ENCODE measurements at regions not wholly inside any gene's neighbourhood (a gene's known extent, or its start where the extent isn't known, plus 50 kb on each side); places are given as distances from the start of the nearest gene placed in this dataset.

GRCh38 chr10:109126016-109126415 is 797.3 kb downstream of the XPNPEP1 start:
- Histone ChIP-seq H3K4me3 (ENCODE audit: insufficient read depth, low read depth, low read length) (no peak overlapping the region), H3K4me1 (ENCODE audit: control insufficient read depth, insufficient read depth, low read length) (no peaks in the 10 kb centered on the region), H3K4me2 (ENCODE audit: low read depth, low read length) (no peak overlapping the region), H3K56ac (ENCODE audit: extremely low read depth, insufficient read depth, low read length) (no peak overlapping the region), H4K5ac (ENCODE audit: low read depth, low read length) (no peak overlapping the region), H2AK5ac (ENCODE audit: low read depth, low read length) (no peak overlapping the region), H4K20me1 (ENCODE audit: insufficient read depth, low read length) (no peaks in the 10 kb centered on the region), H4K8ac (ENCODE audit: low read depth in 2 of 2, low read length in 2 of 2) (no peak overlapping the region), H3K9ac (ENCODE audit: low read depth, low read length) (no peak overlapping the region), H2BK5ac (ENCODE audit: low read depth, low read length, poor library complexity, severe bottlenecking) (no peak overlapping the region), H3K36me3 (ENCODE audit: control insufficient read depth, insufficient read depth, low read length) (no peaks in the 10 kb centered on the region), H3K79me1 (ENCODE audit: low read depth in 1 of 2, low read length in 2 of 2) (no peaks in the 10 kb centered on the region), H2BK20ac (ENCODE audit: low read depth, low read length) (no peak overlapping the region), H2AK9ac (replicated peaks; ENCODE audit: low read depth, low read length, poor library complexity) (no peak overlapping the region), H3K9me1 (ENCODE audit: insufficient read depth, low read length) (no peaks in the 10 kb centered on the region), H3K4ac (ENCODE audit: low read depth, low read length) (no peak overlapping the region), H3K23ac (ENCODE audit: low read depth, low read length) (no peak overlapping the region), H3K9me3 (ENCODE audit: control insufficient read depth, insufficient read depth, low read length) (no peaks in the 10 kb centered on the region), H2BK120ac (ENCODE audit: low read depth, low read length) (no peak overlapping the region), H3K18ac (ENCODE audit: low read depth, low read length) (no peak overlapping the region), H2AFZ (replicated peaks; ENCODE audit: low read length, poor library complexity) (no peak overlapping the region), H2BK15ac (ENCODE audit: low read depth, low read length) (no peak overlapping the region), H3K27me3 (ENCODE audit: control insufficient read depth, insufficient read depth, low read length) (no peaks in the 10 kb centered on the region), H4K91ac (ENCODE audit: insufficient read depth, low read depth, low read length) (no peak overlapping the region), H3K14ac (replicated peaks; ENCODE audit: low read depth, low read length) (no peak overlapping the region), H3K27ac (ENCODE audit: insufficient read depth, low read length) (no peak overlapping the region)
- no CpG with 5 or more reads among the region's 1 CpG for WGBS, 2 experiments (ENCODE audit: extremely low coverage in 2 of 2, insufficient read length in 1 of 2)
- ChIA-PET CTCF (no interaction called here), POLR2A (ENCODE audit: unreplicated experiment) (no interaction called here)
- TF ChIP-seq MAFK (IDR thresholded peaks at IDR 0.05; ENCODE audit: low read depth, low read length) (peak; percentile 75), CEBPB (IDR thresholded peaks at IDR 0.05; ENCODE audit: low read depth, low read length) (no peak), RFX5 (IDR thresholded peaks at IDR 0.05; ENCODE audit: low read depth, low read length) (no peak), RCOR1 (IDR thresholded peaks at IDR 0.05; ENCODE audit: insufficient replicate concordance, low read length) (no peak)
- ATAC-seq (ENCODE audit: low read depth), result no peak
- dilution Hi-C loops (cut with HindIII; ENCODE audit: low sequenced_read_pairs, unreplicated experiment) (no loop called here), in situ Hi-C loops (cut with MboI; ENCODE audit: low sequenced_read_pairs) (no loop called here), intact Hi-C loops (cut with micrococcal nuclease) (no loop called here)
- DNase-seq, result no peak
- no TSS peak for BruUV-seq (replicated peaks)

Measured in IMR-90 (cell line).